ENCODE measurements at regions not wholly inside any gene's neighbourhood (a gene's known extent, or its start where the extent isn't known, plus 50 kb on each side); places are given as distances from the start of the nearest gene placed in this dataset.

- no peak overlapping the region for H3K4me3 Mint-ChIP-seq
- H3K9me3 Mint-ChIP-seq: peaks cover 6% of the 10 kb centered on the region
- no peaks in the 10 kb centered on the region for H3K27me3 Mint-ChIP-seq (ENCODE audit: insufficient read depth)
- H3K4me1 Mint-ChIP-seq (ENCODE audit: low read depth): no peaks in the 10 kb centered on the region
- no peak for DNase-seq (ENCODE audit: low spot score)
- H3K27ac Mint-ChIP-seq: no peak overlapping the region
- H3K36me3 Mint-ChIP-seq (ENCODE audit: low read depth): no peaks in the 10 kb centered on the region
- intact Hi-C loops (cut with micrococcal nuclease): no loop called here
Measured at GRCh38 chr7:81140252-81140651, 221.4 kb upstream of the SEMA3C start.

GRCh38 chr7:81138870-81139269 lies 220.0 kb upstream of the SEMA3C start:
- Mint-ChIP-seq H3K9me3 (no peaks in the 10 kb centered on the region), H3K27me3 (ENCODE audit: insufficient read depth) (no peaks in the 10 kb centered on the region), H3K4me1 (ENCODE audit: low read depth) (no peaks in the 10 kb centered on the region), H3K27ac (no peak overlapping the region), H3K4me3 (no peak overlapping the region), H3K36me3 (ENCODE audit: low read depth) (no peaks in the 10 kb centered on the region)
- intact Hi-C loops (cut with micrococcal nuclease): no loop called here
- no peak for DNase-seq (ENCODE audit: low spot score)

GRCh38 chr7:81135324-81135723 lies 216.5 kb upstream of the SEMA3C start:
- Mint-ChIP-seq H3K4me3 (no peak overlapping the region), H3K4me1 (ENCODE audit: low read depth) (no peaks in the 10 kb centered on the region), H3K27ac (no peak overlapping the region), H3K36me3 (ENCODE audit: low read depth) (no peaks in the 10 kb centered on the region), H3K27me3 (ENCODE audit: insufficient read depth) (no peaks in the 10 kb centered on the region), H3K9me3 (peaks cover 5% of the 10 kb centered on the region)
- DNase-seq (ENCODE audit: low spot score): no peak
- intact Hi-C loops (cut with micrococcal nuclease): no loop called here

- Mint-ChIP-seq H3K27me3 (ENCODE audit: insufficient read depth) (no peaks in the 10 kb centered on the region), H3K4me3 (no peak overlapping the region), H3K9me3 (peaks cover 29% of the 10 kb centered on the region), H3K4me1 (ENCODE audit: low read depth) (no peaks in the 10 kb centered on the region), H3K36me3 (ENCODE audit: low read depth) (no peaks in the 10 kb centered on the region), H3K27ac (no peak overlapping the region)
- intact Hi-C loops (cut with micrococcal nuclease): no loop called here
- DNase-seq (ENCODE audit: low spot score): no peak
Measured at GRCh38 chr7:81128011-81128410, 209.2 kb upstream of the SEMA3C start.

- no peak for DNase-seq (ENCODE audit: low spot score)
- H3K9me3 Mint-ChIP-seq: no peaks in the 10 kb centered on the region
- intact Hi-C loops (cut with micrococcal nuclease): no loop called here
- H3K4me1 Mint-ChIP-seq (ENCODE audit: low read depth): no peaks in the 10 kb centered on the region
- no peaks in the 10 kb centered on the region for H3K36me3 Mint-ChIP-seq (ENCODE audit: low read depth)
- no peak overlapping the region for H3K27ac Mint-ChIP-seq
- H3K27me3 Mint-ChIP-seq (ENCODE audit: insufficient read depth): no peaks in the 10 kb centered on the region
- H3K4me3 Mint-ChIP-seq: no peak overlapping the region
Measured at GRCh38 chr7:81120803-81121202, 202.0 kb upstream of the SEMA3C start.

- Mint-ChIP-seq H3K4me3 (no peak overlapping the region), H3K27me3 (ENCODE audit: insufficient read depth) (no peaks in the 10 kb centered on the region), H3K9me3 (no peaks in the 10 kb centered on the region), H3K27ac (no peak overlapping the region), H3K4me1 (ENCODE audit: low read depth) (no peaks in the 10 kb centered on the region), H3K36me3 (ENCODE audit: low read depth) (no peaks in the 10 kb centered on the region)
- intact Hi-C loops (cut with micrococcal nuclease): no loop called here
- DNase-seq (ENCODE audit: low spot score): no peak
Measured at GRCh38 chr7:81120111-81120510, 201.3 kb upstream of the SEMA3C start.

GRCh38 chr7:81114633-81115032 lies 195.8 kb upstream of the SEMA3C start:
- H3K36me3 Mint-ChIP-seq (ENCODE audit: low read depth): no peaks in the 10 kb centered on the region
- intact Hi-C loops (cut with micrococcal nuclease): no loop called here
- no peaks in the 10 kb centered on the region for H3K27me3 Mint-ChIP-seq (ENCODE audit: insufficient read depth)
- no peaks in the 10 kb centered on the region for H3K9me3 Mint-ChIP-seq
- no peak overlapping the region for H3K4me3 Mint-ChIP-seq
- no peak for DNase-seq (ENCODE audit: low spot score)
- H3K27ac Mint-ChIP-seq: no peak overlapping the region
- no peaks in the 10 kb centered on the region for H3K4me1 Mint-ChIP-seq (ENCODE audit: low read depth)

GRCh38 chr7:81112731-81113130 lies 193.9 kb upstream of the SEMA3C start:
- intact Hi-C loops (cut with micrococcal nuclease): no loop called here
- H3K9me3 Mint-ChIP-seq: no peaks in the 10 kb centered on the region
- no peak for DNase-seq (ENCODE audit: low spot score)
- no peak overlapping the region for H3K4me3 Mint-ChIP-seq
- no peaks in the 10 kb centered on the region for H3K36me3 Mint-ChIP-seq (ENCODE audit: low read depth)
- no peak overlapping the region for H3K27ac Mint-ChIP-seq
- H3K4me1 Mint-ChIP-seq (ENCODE audit: low read depth): no peaks in the 10 kb centered on the region
- H3K27me3 Mint-ChIP-seq (ENCODE audit: insufficient read depth): no peaks in the 10 kb centered on the region

GRCh38 chr7:81111781-81112540 lies 193.1 kb upstream of the SEMA3C start:
- Mint-ChIP-seq H3K36me3 (ENCODE audit: low read depth) (no peaks in the 10 kb centered on the region), H3K4me1 (ENCODE audit: low read depth) (no peaks in the 10 kb centered on the region), H3K4me3 (no peak overlapping the region), H3K9me3 (no peaks in the 10 kb centered on the region), H3K27me3 (ENCODE audit: insufficient read depth) (no peaks in the 10 kb centered on the region), H3K27ac (no peak overlapping the region)
- intact Hi-C loops (cut with micrococcal nuclease): no loop called here
- no peak for DNase-seq (ENCODE audit: low spot score)

GRCh38 chr7:81111358-81111757 lies 192.5 kb upstream of the SEMA3C start:
- DNase-seq (ENCODE audit: low spot score): no peak
- H3K4me1 Mint-ChIP-seq (ENCODE audit: low read depth): no peaks in the 10 kb centered on the region
- H3K27me3 Mint-ChIP-seq (ENCODE audit: insufficient read depth): no peaks in the 10 kb centered on the region
- no peak overlapping the region for H3K4me3 Mint-ChIP-seq
- intact Hi-C loops (cut with micrococcal nuclease): no loop called here
- H3K27ac Mint-ChIP-seq: no peak overlapping the region
- H3K36me3 Mint-ChIP-seq (ENCODE audit: low read depth): no peaks in the 10 kb centered on the region
- H3K9me3 Mint-ChIP-seq: no peaks in the 10 kb centered on the region

GRCh38 chr7:81110673-81111072 lies 191.8 kb upstream of the SEMA3C start:
- no peak for DNase-seq (ENCODE audit: low spot score)
- no peaks in the 10 kb centered on the region for H3K9me3 Mint-ChIP-seq
- no peaks in the 10 kb centered on the region for H3K36me3 Mint-ChIP-seq (ENCODE audit: low read depth)

GRCh38 chr7:81098213-81098612 lies 179.4 kb upstream of the SEMA3C start:
- Mint-ChIP-seq H3K4me1 (ENCODE audit: low read depth) (no peaks in the 10 kb centered on the region), H3K9me3 (no peaks in the 10 kb centered on the region), H3K27me3 (ENCODE audit: insufficient read depth) (no peaks in the 10 kb centered on the region), H3K36me3 (ENCODE audit: low read depth) (no peaks in the 10 kb centered on the region), H3K27ac (no peak overlapping the region), H3K4me3 (no peak overlapping the region)
- no peak for DNase-seq (ENCODE audit: low spot score)
- intact Hi-C loops (cut with micrococcal nuclease): no loop called here

More at GRCh38 chr7:81110673-81111072, 191.8 kb upstream of the SEMA3C start:
- Mint-ChIP-seq H3K27me3 (ENCODE audit: insufficient read depth) (no peaks in the 10 kb centered on the region), H3K4me3 (no peak overlapping the region), H3K27ac (no peak overlapping the region), H3K4me1 (ENCODE audit: low read depth) (no peaks in the 10 kb centered on the region)
- intact Hi-C loops (cut with micrococcal nuclease): no loop called here

- H3K27ac Mint-ChIP-seq: no peak overlapping the region
- H3K4me1 Mint-ChIP-seq (ENCODE audit: low read depth): no peaks in the 10 kb centered on the region
- H3K36me3 Mint-ChIP-seq (ENCODE audit: low read depth): no peaks in the 10 kb centered on the region
- no peaks in the 10 kb centered on the region for H3K27me3 Mint-ChIP-seq (ENCODE audit: insufficient read depth)
- no peaks in the 10 kb centered on the region for H3K9me3 Mint-ChIP-seq
- intact Hi-C loops (cut with micrococcal nuclease): no loop called here
- DNase-seq (ENCODE audit: low spot score): no peak
- no peak overlapping the region for H3K4me3 Mint-ChIP-seq
Measured at GRCh38 chr7:81094952-81095351, 176.1 kb upstream of the SEMA3C start.

- no peaks in the 10 kb centered on the region for H3K9me3 Mint-ChIP-seq
Measured at GRCh38 chr7:81081616-81082015, 162.8 kb upstream of the SEMA3C start.

More at GRCh38 chr7:81081616-81082015, 162.8 kb upstream of the SEMA3C start:
- no peak for DNase-seq (ENCODE audit: low spot score)
- no peak overlapping the region for H3K27ac Mint-ChIP-seq
- intact Hi-C loops (cut with micrococcal nuclease): no loop called here
- H3K27me3 Mint-ChIP-seq (ENCODE audit: insufficient read depth): no peaks in the 10 kb centered on the region
- H3K36me3 Mint-ChIP-seq (ENCODE audit: low read depth): no peaks in the 10 kb centered on the region
- H3K4me1 Mint-ChIP-seq (ENCODE audit: low read depth): no peaks in the 10 kb centered on the region
- H3K4me3 Mint-ChIP-seq: no peak overlapping the region

All from activated T-helper 1 cell treated with anti-CD3 and anti-CD28 coated beads, Interleukin-12 subunit alpha, Interleukin-12 subunit beta, Interleukin-2, Interleukin-4 antibody, amounts not matched to agents 30 ng/mL and 10 ng/mL and 1 ng/mL, durations not matched to agents 14 hours and 24 hours and 36 hours (primary cell).